Brain microvascular endothelial cell (primary cell): ENCODE measurements at regions not wholly inside any gene's neighbourhood (a gene's known extent, or its start where the extent isn't known, plus 50 kb on each side); places are given as distances from the start of the nearest gene placed in this dataset.

Experiments used
- DNase-seq: peaks from one replicate; pipeline ENCODE4 v3.0.0-alpha.2; 2020
- H3K27ac ChIP-seq: fragments of 250-450 bp; sonication (Bioruptor Pico); 2 replicates; pipeline ENCODE4 v1.5.1; 2020; ENCODE audit warnings: mild to moderate bottlenecking, moderate library complexity
- H3K27me3 ChIP-seq: fragments of 250-450 bp; sonication (Bioruptor Pico); replicated peaks from 2 replicates; pipeline ENCODE4 v1.5.1; 2020; ENCODE audit warnings: mild to moderate bottlenecking
- H3K36me3 ChIP-seq: fragments of 250-450 bp; sonication (Bioruptor Pico); replicated peaks from 2 replicates; pipeline ENCODE4 v1.5.1; 2020; ENCODE audit warnings: mild to moderate bottlenecking
- H3K4me3 ChIP-seq: 2 replicates; pipeline ENCODE4 v1.5.1; 2011; ENCODE audit warnings: low read depth, mild to moderate bottlenecking, control low read depth, low read length, moderate library complexity
- in situ Hi-C: cut with HindIII; loops from 2 replicates; pipeline ENCODE4 v1.10.0; 2017; ENCODE audit warnings: low sequenced_read_pairs, low pct_ligation_motif_present
- TF ChIP-seq, protein P1 (sequence below): IDR thresholded peaks from 2 replicates; pipeline ENCODE4 v1.5.1; 2011; ENCODE audit warnings: low read depth, mild to moderate bottlenecking, moderate library complexity, low read length, control low read depth, inconsistent platforms; ENCODE audit errors: missing control alignments

DNA sequence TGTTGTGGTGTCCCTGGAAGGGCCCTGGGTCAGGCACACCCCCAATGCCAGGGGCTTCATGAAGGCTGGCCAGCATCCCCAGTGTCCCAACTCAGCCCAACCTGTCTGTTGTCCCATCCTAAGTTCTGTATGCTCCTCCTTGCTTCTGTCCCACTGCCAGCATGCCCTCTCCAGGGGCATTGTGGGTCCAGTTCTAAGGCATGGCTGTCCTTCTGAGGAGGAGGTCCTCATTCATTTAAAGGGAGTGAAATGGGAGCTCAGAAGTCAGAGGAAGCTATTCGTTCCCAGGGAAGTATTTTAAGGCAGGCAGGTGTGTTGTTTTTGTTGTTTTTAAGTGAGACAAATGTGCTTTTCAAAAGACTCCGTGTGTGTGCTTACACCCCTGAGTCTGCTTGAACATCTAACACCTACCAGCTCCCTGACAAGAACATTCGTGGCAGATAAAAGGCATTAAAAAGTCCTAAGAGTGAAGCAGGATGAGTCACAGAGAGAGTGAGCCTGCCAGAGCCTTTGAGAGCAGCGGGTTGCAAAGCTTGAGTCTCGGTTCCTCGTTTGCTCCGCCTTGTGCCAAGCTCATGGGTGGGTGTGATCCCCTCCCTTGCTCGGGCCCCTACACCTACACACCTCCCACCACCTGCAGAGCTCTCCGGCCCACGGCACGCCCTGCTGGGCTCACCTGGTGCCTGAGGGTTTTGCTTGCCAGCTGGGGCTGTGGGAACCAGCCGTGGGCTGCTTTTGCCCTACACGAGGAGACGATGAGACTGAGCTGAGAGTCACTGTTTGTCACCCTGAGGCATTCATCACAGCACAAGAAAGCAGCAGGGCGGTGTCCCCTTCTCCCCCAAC, 183.4 kb upstream of the TOPAZ1 start:
- in situ Hi-C loops, result no loop called here
- Histone ChIP-seq H3K4me3 (peak overlapping the region; percentile 30), H3K27me3 (no peaks in the 10 kb centered on the region), H3K27ac (no peak overlapping the region), H3K36me3 (no peaks in the 10 kb centered on the region)
- DNase-seq, result peak; percentile 55
- TF ChIP-seq, protein P1, sequence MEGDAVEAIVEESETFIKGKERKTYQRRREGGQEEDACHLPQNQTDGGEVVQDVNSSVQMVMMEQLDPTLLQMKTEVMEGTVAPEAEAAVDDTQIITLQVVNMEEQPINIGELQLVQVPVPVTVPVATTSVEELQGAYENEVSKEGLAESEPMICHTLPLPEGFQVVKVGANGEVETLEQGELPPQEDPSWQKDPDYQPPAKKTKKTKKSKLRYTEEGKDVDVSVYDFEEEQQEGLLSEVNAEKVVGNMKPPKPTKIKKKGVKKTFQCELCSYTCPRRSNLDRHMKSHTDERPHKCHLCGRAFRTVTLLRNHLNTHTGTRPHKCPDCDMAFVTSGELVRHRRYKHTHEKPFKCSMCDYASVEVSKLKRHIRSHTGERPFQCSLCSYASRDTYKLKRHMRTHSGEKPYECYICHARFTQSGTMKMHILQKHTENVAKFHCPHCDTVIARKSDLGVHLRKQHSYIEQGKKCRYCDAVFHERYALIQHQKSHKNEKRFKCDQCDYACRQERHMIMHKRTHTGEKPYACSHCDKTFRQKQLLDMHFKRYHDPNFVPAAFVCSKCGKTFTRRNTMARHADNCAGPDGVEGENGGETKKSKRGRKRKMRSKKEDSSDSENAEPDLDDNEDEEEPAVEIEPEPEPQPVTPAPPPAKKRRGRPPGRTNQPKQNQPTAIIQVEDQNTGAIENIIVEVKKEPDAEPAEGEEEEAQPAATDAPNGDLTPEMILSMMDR, result no peak

DNA sequence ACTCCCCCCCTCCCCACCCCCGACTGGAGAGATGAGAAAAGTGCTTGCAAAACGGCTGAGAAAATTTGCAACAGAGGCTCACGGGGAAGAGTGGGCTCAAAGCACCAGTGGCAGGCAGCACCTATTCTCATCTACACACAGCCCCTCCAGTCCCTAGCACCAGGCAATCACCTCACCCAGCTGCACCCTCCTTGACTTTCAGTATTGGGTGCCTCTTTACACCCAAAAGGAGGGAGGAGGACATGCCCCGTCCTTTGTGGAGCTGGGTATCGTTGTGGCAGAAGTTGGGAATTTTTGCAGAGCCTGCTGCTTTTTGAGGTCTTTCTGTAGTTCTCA, 182.8 kb upstream of the TOPAZ1 start:
- Histone ChIP-seq H3K36me3 (no peaks in the 10 kb centered on the region), H3K27me3 (no peaks in the 10 kb centered on the region), H3K27ac (no peak overlapping the region), H3K4me3 (no peak overlapping the region)
- DNase-seq, result no peak
- TF ChIP-seq, protein P1, result no peak
- in situ Hi-C loops, result no loop called here

DNA sequence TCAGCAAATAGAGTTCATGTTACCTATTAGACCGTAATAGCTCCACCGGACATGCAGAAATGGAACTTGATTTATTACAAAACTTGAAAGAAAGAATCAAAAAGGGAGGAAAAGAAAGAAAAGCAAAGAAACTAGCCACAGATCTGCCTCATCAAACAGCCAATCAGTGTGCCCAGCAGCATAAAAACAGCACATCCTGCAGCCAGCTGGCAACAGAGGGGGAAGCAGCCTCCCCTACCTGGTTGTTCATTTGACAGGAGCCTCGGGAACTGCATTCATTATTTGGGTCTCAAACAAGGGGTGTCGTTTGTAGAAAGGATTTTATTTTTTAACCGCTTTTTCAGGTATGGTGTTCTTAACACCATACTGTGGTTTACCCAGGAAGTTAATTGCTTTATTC, 181.5 kb upstream of the TOPAZ1 start:
- H3K4me3 ChIP-seq, result no peak overlapping the region
- H3K36me3 ChIP-seq, result no peaks in the 10 kb centered on the region
- H3K27ac ChIP-seq, result no peak overlapping the region
- TF ChIP-seq, protein P1, result no peak
- in situ Hi-C loops, result no loop called here
- H3K27me3 ChIP-seq, result no peaks in the 10 kb centered on the region
- no peak for DNase-seq

DNA sequence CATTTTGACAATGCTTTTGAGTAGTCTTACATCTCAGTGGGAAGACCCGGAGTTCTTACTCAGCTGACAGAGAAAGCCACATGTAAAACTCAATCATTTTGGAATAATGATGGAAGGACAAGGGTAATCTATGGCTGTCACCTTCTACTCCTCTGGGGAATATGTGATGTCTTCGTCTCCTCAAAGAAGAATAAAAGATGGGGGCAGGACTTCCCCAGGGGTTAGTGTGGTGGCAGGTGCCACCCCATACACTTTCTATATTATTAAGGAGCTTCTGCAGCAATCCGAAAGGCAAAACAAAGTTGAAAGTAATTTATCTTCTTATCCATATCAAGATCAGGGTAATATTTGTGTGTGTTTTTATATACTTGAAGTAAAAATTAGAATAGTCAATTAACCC, 180.4 kb upstream of the TOPAZ1 start:
- TF ChIP-seq, protein P1, result no peak
- H3K4me3 ChIP-seq, result no peak overlapping the region
- no peak for DNase-seq
- no peaks in the 10 kb centered on the region for H3K27me3 ChIP-seq
- no peak overlapping the region for H3K27ac ChIP-seq
- in situ Hi-C loops, result no loop called here
- H3K36me3 ChIP-seq, result no peaks in the 10 kb centered on the region

DNA sequence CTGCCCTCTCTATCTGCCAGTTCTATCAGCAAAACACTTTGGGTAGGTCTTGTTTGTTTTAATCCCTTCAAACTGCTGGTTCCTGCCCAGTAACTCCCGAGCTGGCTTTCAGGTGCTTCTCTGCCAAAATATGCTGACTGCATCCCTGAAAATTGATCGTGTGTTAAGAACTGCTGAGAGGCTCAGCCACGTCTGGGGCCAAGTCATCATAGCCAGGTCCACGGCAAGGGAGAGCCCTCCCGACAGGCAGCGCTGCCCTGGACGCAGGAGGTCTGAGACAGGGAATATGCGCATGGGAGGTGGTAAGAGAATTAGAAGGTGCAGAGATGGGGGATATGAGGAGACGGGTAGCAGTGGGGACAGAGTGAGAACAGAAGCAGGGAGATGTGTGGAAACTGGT, 179.7 kb upstream of the TOPAZ1 start:
- Histone ChIP-seq H3K36me3 (no peaks in the 10 kb centered on the region), H3K4me3 (no peak overlapping the region), H3K27me3 (no peaks in the 10 kb centered on the region), H3K27ac (no peak overlapping the region)
- DNase-seq, result no peak
- TF ChIP-seq, protein P1, result no peak
- in situ Hi-C loops, result no loop called here
